K562 (cell line): ENCODE measurements at regions not wholly inside any gene's neighbourhood (a gene's known extent, or its start where the extent isn't known, plus 50 kb on each side); places are given as distances from the start of the nearest gene placed in this dataset.

Experiments
- ATAC-seq: fragments of 200-7000 bp; cut with Tn5 transposase; 3 replicates; pipeline ENCODE4 v1.9.1; 2020; ENCODE audit warnings: moderate library complexity
- BruUV-seq: library from RNA; stranded (reverse); fragments of 400-500 nt; replicated peaks from 2 replicates; lab custom pipeline; 2021; lab: Mats Ljungman, UMichigan
- CTCF ChIA-PET: fragments of 300-600 bp; formaldehyde crosslinking; extraction: SDS; loops from one replicate; lab custom pipeline; 2021; ENCODE audit warnings: low intra/inter-chr PET ratio; lab: Yijun Ruan, JAX
- POLR2A ChIA-PET: fragments of 300-600, 350-650 bp; sonication (Branson Sonifier 250); formaldehyde crosslinking; extraction: SDS; loops from one replicate; lab custom pipeline; 2021; ENCODE audit warnings: antibody characterized with exemption, inconsistent platforms; lab: Yijun Ruan, JAX
- DNase-seq, 4 experiments: peaks; one replicate each; pipeline versions ENCODE4 v3.0.0 to v3.0.0-alpha.2; 2011 to 2018; ENCODE audit warnings: low spot score in 3 of 4, mixed read lengths in 3 of 4; ENCODE audit errors: extremely low read depth in 1 of 4
- FAIRE-seq: peaks from 2 replicates; lab custom pipeline; 2011; peaks lifted over from hg19 to GRCh38; lab: Jason Lieb, UNC
- H2AFZ ChIP-seq: 2 replicates; pipeline ENCODE4 v1.6.0; 2011; ENCODE audit warnings: low read depth, low read length, control low read depth, inconsistent platforms
- H3K27ac ChIP-seq: fragments of 200-600 bp; 3 replicates; pipeline ENCODE4 v1.8.0; 2011; ENCODE audit warnings: low read depth, mild to moderate bottlenecking, control low read depth, inconsistent platforms, low read length, moderate library complexity, mixed read lengths; ENCODE audit errors: extremely low read depth
- H3K27me3 ChIP-seq, 2 experiments: fragments of 300-600 bp in 1 of 2; 2 replicates in 1 of 2; 3 replicates in 1 of 2; pipeline versions ENCODE4 v1.6.0 to v1.8.0; 2011; ENCODE audit warnings: inconsistent platforms in 2 of 2, low read length in 2 of 2, mild to moderate bottlenecking in 1 of 2, mixed read lengths in 1 of 2, moderate library complexity in 1 of 2; ENCODE audit not compliant: control insufficient read depth in 2 of 2, insufficient read depth in 2 of 2
- H3K36me3 ChIP-seq: fragments of 300-600 bp; 3 replicates; pipeline ENCODE4 v1.8.0; 2011; ENCODE audit warnings: mild to moderate bottlenecking, low read length, inconsistent platforms; ENCODE audit not compliant: control insufficient read depth, insufficient read depth
- H3K4me1 ChIP-seq, 2 experiments: fragments of 200-600 bp in 1 of 2; replicated peaks in 1 of 2; 2 replicates in 1 of 2; 3 replicates in 1 of 2; pipeline versions ENCODE4 v1.5.1 to v1.8.0; 2011; ENCODE audit warnings: inconsistent platforms in 2 of 2, low read length in 2 of 2, mild to moderate bottlenecking in 1 of 2, mixed read lengths in 1 of 2, moderate library complexity in 1 of 2; ENCODE audit not compliant: control insufficient read depth in 2 of 2, insufficient read depth in 2 of 2
- H3K4me2 ChIP-seq: 2 replicates; pipeline ENCODE4 v1.6.1; 2011; ENCODE audit warnings: low read length, control low read depth, inconsistent platforms, mixed read lengths; ENCODE audit not compliant: insufficient read depth
- H3K4me3 ChIP-seq: fragments of 200-600 bp; sonication (generic), shearing (Covaris generic); 2 replicates; pipeline ENCODE4 v1.5.1; 2016; ENCODE audit warnings: control low read depth, inconsistent platforms
- H3K79me2 ChIP-seq: fragments of 200-600 bp; 3 replicates; pipeline ENCODE4 v1.8.0; 2011; ENCODE audit warnings: low read length, inconsistent platforms; ENCODE audit not compliant: control insufficient read depth, insufficient read depth
- H3K9ac ChIP-seq, 2 experiments: 2 replicates each; pipeline versions ENCODE4 v1.6.0 to v1.6.1; 2011; ENCODE audit warnings: low read depth in 2 of 2, low read length in 2 of 2, control low read depth in 1 of 2, inconsistent platforms in 1 of 2, mild to moderate bottlenecking in 1 of 2, mixed read lengths in 1 of 2; ENCODE audit not compliant: insufficient read depth in 1 of 2
- H3K9me1 ChIP-seq: one replicate; pipeline ENCODE4 v1.6.0; 2011; ENCODE audit warnings: inconsistent platforms, mild to moderate bottlenecking, low read length, moderate library complexity; ENCODE audit not compliant: control insufficient read depth, insufficient read depth
- H3K9me3 ChIP-seq: replicated peaks from 2 replicates; pipeline ENCODE4 v1.5.1; 2011; ENCODE audit warnings: low read depth, low read length, inconsistent platforms; ENCODE audit not compliant: control insufficient read depth, insufficient read depth
- H4K20me1 ChIP-seq: replicated peaks from 2 replicates; pipeline ENCODE4 v1.6.1; 2011; ENCODE audit warnings: low read length, inconsistent platforms, mixed read lengths; ENCODE audit not compliant: control insufficient read depth, insufficient read depth
- CGGBP1 ChIP-seq: fragments of 250-450 bp; sonication (Bioruptor Pico); IDR thresholded peaks from 2 replicates; pipeline ENCODE4 v1.9.0; 2021; ENCODE audit warnings: mild to moderate bottlenecking
- CREBBP ChIP-seq: IDR thresholded peaks from one replicate; pipeline ENCODE4 v1.6.1; 2012; ENCODE audit warnings: low read depth, mild to moderate bottlenecking, control low read depth, inconsistent platforms, low read length
- FOXJ3 ChIP-seq: sonication (generic); formaldehyde crosslinking; IDR thresholded peaks from 2 replicates; pipeline ENCODE4 v1.4.0; 2020; ENCODE audit warnings: mild to moderate bottlenecking, missing genetic modification reagents
- HDAC2 ChIP-seq: fragments of 450-650 bp; IDR thresholded peaks from 2 replicates; pipeline ENCODE4 v1.6.1; 2016; ENCODE audit warnings: mild to moderate bottlenecking
- HMG20B ChIP-seq: fragments of 250-450 bp; sonication (Bioruptor Pico); IDR thresholded peaks from 2 replicates; pipeline ENCODE4 v1.5.0; 2021; ENCODE audit warnings: mild to moderate bottlenecking
- MITF ChIP-seq: IDR thresholded peaks from 2 replicates; pipeline ENCODE4 v1.6.1; 2014; ENCODE audit warnings: antibody characterized with exemption
- MTA2 ChIP-seq: fragments of 450-650 bp; IDR thresholded peaks from 2 replicates; pipeline ENCODE4 v1.6.1; 2016; ENCODE audit warnings: low read depth
- TAF15 ChIP-seq: fragments of 200-400 bp; formaldehyde crosslinking; IDR thresholded peaks from 2 replicates; pipeline ENCODE4 v1.6.1; 2017; ENCODE audit warnings: mild to moderate bottlenecking, low read depth, low read length, moderate library complexity
- TEAD2 ChIP-seq: fragments of 450-650 bp; IDR thresholded peaks from 2 replicates; pipeline ENCODE4 v1.6.1; 2016; ENCODE audit warnings: missing genetic modification characterization, control low read depth, missing compliant biosample characterization
- TRIM28 ChIP-seq: fragments of 450-650 bp; IDR thresholded peaks from 2 replicates; pipeline ENCODE4 v1.6.1; 2017
- ZFPM2 ChIP-seq: fragments of 250-450 bp; sonication (Bioruptor Pico); IDR thresholded peaks from 2 replicates; pipeline ENCODE4 v1.5.1; 2022; ENCODE audit warnings: mild to moderate bottlenecking
- ZNF592 ChIP-seq: fragments of 450-650 bp; IDR thresholded peaks from 2 replicates; pipeline ENCODE4 v1.6.1; 2017; ENCODE audit warnings: antibody characterized with exemption, mild to moderate bottlenecking
- WGBS: fragments of 100-300 bp; shearing (Covaris generic); methylation state at CpG from one replicate; pipeline ENCODE4 v1.1.6; 2016; ENCODE audit warnings: low coverage, mixed read lengths; ENCODE audit not compliant: insufficient coverage; ENCODE audit errors: missing lambda C conversion rate; 5-methylcytosine and 5-hydroxymethylcytosine counted together
- in situ Hi-C: fragments of 300-500 bp; cut with MboI; formaldehyde crosslinking; loops from 4 replicates; pipeline ENCODE4 v1.15.0; 2018; ENCODE audit warnings: inconsistent platforms, mixed read lengths
- intact Hi-C: fragments of 100-400 bp; cut with micrococcal nuclease; formaldehyde crosslinking; loops from 2 replicates; pipeline ENCODE4 v1.14.2; 2022

GRCh38 chr5:152938630-152939029 lies 533.6 kb upstream of the NMUR2 start:
- WGBS: 0% methylated on average over 1 of the region's 1 CpG
- ATAC-seq (no peak), DNase-seq (no peak), FAIRE-seq (no peak)
- Histone ChIP-seq H3K9me3 (no peaks in the 10 kb centered on the region), H3K9ac (no peak overlapping the region), H3K4me3 (no peak overlapping the region), H3K27me3 (no peaks in the 10 kb centered on the region), H3K36me3 (no peaks in the 10 kb centered on the region), H3K9me1 (no peaks in the 10 kb centered on the region), H2AFZ (no peak overlapping the region), H3K4me2 (no peak overlapping the region), H3K27ac (no peak overlapping the region), H3K79me2 (no peaks in the 10 kb centered on the region), H3K4me1 (no peaks in the 10 kb centered on the region), H4K20me1 (no peaks in the 10 kb centered on the region)
- POLR2A ChIA-PET: no interaction called here
- in situ Hi-C loops (no loop called here), intact Hi-C loops (no loop called here)
- CTCF ChIA-PET: no interaction called here
- BruUV-seq: no TSS peak
- TF ChIP-seq TRIM28 (no peak), HDAC2 (no peak), CGGBP1 (CRISPR knock-in tag) (no peak)

GRCh38 chr5:152942633-152943336 lies 537.7 kb upstream of the NMUR2 start:
- CTCF ChIA-PET: no interaction called here
- no peaks in the 10 kb centered on the region for H3K79me2 ChIP-seq
- POLR2A ChIA-PET: no interaction called here
- no peak for ATAC-seq
- no peaks in the 10 kb centered on the region for H3K9me3 ChIP-seq
- FAIRE-seq: no peak
- in situ Hi-C loops (no loop called here), intact Hi-C loops (no loop called here)
- H3K27ac ChIP-seq: no peak overlapping the region
- no peaks in the 10 kb centered on the region for H4K20me1 ChIP-seq
- no peak overlapping the region for H2AFZ ChIP-seq
- WGBS: 0% methylated on average over 5 of the region's 5 CpGs
- H3K27me3 ChIP-seq: no peaks in the 10 kb centered on the region
- H3K9ac ChIP-seq: no peak overlapping the region
- no peak overlapping the region for H3K4me3 ChIP-seq
- H3K4me1 ChIP-seq: no peaks in the 10 kb centered on the region
- no TSS peak for BruUV-seq
- no peak for DNase-seq
- no peaks in the 10 kb centered on the region for H3K36me3 ChIP-seq
- no peak overlapping the region for H3K4me2 ChIP-seq
- no peaks in the 10 kb centered on the region for H3K9me1 ChIP-seq
- TF ChIP-seq MITF (no peak), TEAD2 (no peak), FOXJ3 (CRISPR knock-in tag) (no peak), ZNF592 (no peak), HMG20B (CRISPR knock-in tag) (no peak), ZFPM2 (CRISPR knock-in tag) (no peak), CREBBP (no peak), TAF15 (no peak), MTA2 (no peak)
